Neural cell (in vitro differentiated cells): ENCODE measurements at regions not wholly inside any gene's neighbourhood (a gene's known extent, or its start where the extent isn't known, plus 50 kb on each side); places are given as distances from the start of the nearest gene placed in this dataset.

Source experiments
- H2AFZ ChIP-seq: fragments of 200-600, 300-800 bp; sonication (generic), shearing (Covaris generic); 2 replicates; pipeline ENCODE4 v1.6.0; 2014; ENCODE audit warnings: low read depth, mild to moderate bottlenecking, antibody characterized with exemption, low read length, moderate library complexity
- H3F3A ChIP-seq: fragments of 200-600 bp; shearing (Covaris generic); 2 replicates; pipeline ENCODE4 v1.6.1; 2016; ENCODE audit warnings: mild to moderate bottlenecking, moderate library complexity, mixed read lengths, antibody characterized with exemption, low read length; ENCODE audit not compliant: insufficient read depth, poor library complexity, severe bottlenecking
- H3K27ac ChIP-seq: fragments of 200-600, 300-800 bp; sonication (generic), shearing (Covaris generic); 2 replicates; pipeline ENCODE4 v1.5.1; 2014; ENCODE audit warnings: mild to moderate bottlenecking, low read length, moderate library complexity
- H3K27me3 ChIP-seq: fragments of 300-800, 200-600 bp; sonication (generic), shearing (Covaris generic); 2 replicates; pipeline ENCODE4 v1.6.0; 2014; ENCODE audit warnings: mild to moderate bottlenecking, low read depth, low read length, moderate library complexity; ENCODE audit not compliant: insufficient read depth
- H3K36me3 ChIP-seq: fragments of 300-800, 200-600 bp; sonication (generic), shearing (Covaris generic); 2 replicates; pipeline ENCODE4 v1.5.1; 2014; ENCODE audit warnings: mild to moderate bottlenecking, antibody characterized with exemption, low read length, moderate library complexity; ENCODE audit not compliant: insufficient read depth
- H3K4me2 ChIP-seq: fragments of 300-800, 200-600 bp; sonication (generic), shearing (Covaris generic); 2 replicates; pipeline ENCODE4 v1.6.0; 2014; ENCODE audit warnings: mild to moderate bottlenecking, low read length
- H3K4me3 ChIP-seq: fragments of 300-800, 200-600 bp; sonication (generic), shearing (Covaris generic); 2 replicates; pipeline ENCODE4 v1.5.1; 2014; ENCODE audit warnings: mild to moderate bottlenecking, low read length, moderate library complexity
- H3K79me2 ChIP-seq: fragments of 200-600 bp; shearing (Covaris generic); replicated peaks from 2 replicates; pipeline ENCODE4 v1.6.0; 2014; ENCODE audit warnings: mild to moderate bottlenecking, low read length, moderate library complexity; ENCODE audit not compliant: insufficient read depth
- H3K9ac ChIP-seq: fragments of 300-800, 200-600 bp; sonication (generic), shearing (Covaris generic); 2 replicates; pipeline ENCODE4 v1.6.1; 2016; ENCODE audit warnings: mild to moderate bottlenecking, low read length, mixed read lengths
- H3K9me2 ChIP-seq: fragments of 200-600 bp; shearing (Covaris generic); 2 replicates; pipeline ENCODE4 v1.6.1; 2016; ENCODE audit warnings: mild to moderate bottlenecking, low read length, mixed read lengths; ENCODE audit not compliant: insufficient read depth
- H3K9me3 ChIP-seq: fragments of 200-600, 300-800 bp; sonication (generic), shearing (Covaris generic); 2 replicates; pipeline ENCODE4 v1.6.1; 2016; ENCODE audit warnings: mild to moderate bottlenecking, mixed run types, low read length, moderate library complexity, mixed read lengths
- H4K20me1 ChIP-seq: fragments of 200-600 bp; shearing (Covaris generic); 2 replicates; pipeline ENCODE4 v1.6.1; 2016; ENCODE audit warnings: mild to moderate bottlenecking, mixed run types; ENCODE audit not compliant: insufficient read depth
- EP300 ChIP-seq: fragments of 450-650 bp; conservative IDR thresholded peaks from 2 replicates; pipeline ENCODE4 v1.6.1; 2014; ENCODE audit warnings: antibody characterized with exemption, mild to moderate bottlenecking, moderate library complexity; ENCODE audit not compliant: poor library complexity, severe bottlenecking
- EZH2 ChIP-seq: fragments of 200-600, 300-800 bp; shearing (Covaris generic), sonication (generic); IDR thresholded peaks from 2 replicates; pipeline ENCODE4 v1.6.1; 2014; ENCODE audit warnings: antibody characterized with exemption, low read length, borderline replicate concordance, mild to moderate bottlenecking; ENCODE audit not compliant: insufficient read depth, poor library complexity, severe bottlenecking
- MXI1 ChIP-seq: fragments of 450-650 bp; conservative IDR thresholded peaks from 2 replicates; pipeline ENCODE4 v1.6.1; 2014; ENCODE audit warnings: antibody characterized with exemption, mild to moderate bottlenecking; ENCODE audit not compliant: poor library complexity, severe bottlenecking
- POLR2AphosphoS5 ChIP-seq: IDR thresholded peaks from 2 replicates; pipeline ENCODE4 v1.6.1; 2012
- RAD21 ChIP-seq: fragments of 450-650 bp; conservative IDR thresholded peaks from 2 replicates; pipeline ENCODE4 v1.6.1; 2014; ENCODE audit warnings: antibody characterized with exemption, mild to moderate bottlenecking, moderate library complexity
- SMC3 ChIP-seq: fragments of 450-650 bp; conservative IDR thresholded peaks from 2 replicates; pipeline ENCODE4 v1.6.1; 2014; ENCODE audit warnings: antibody characterized with exemption, mild to moderate bottlenecking, moderate library complexity; ENCODE audit not compliant: poor library complexity
- TAF1 ChIP-seq: IDR thresholded peaks from 2 replicates; pipeline ENCODE4 v1.6.1; 2012; ENCODE audit warnings: low read depth
- TF ChIP-seq, protein P1 (sequence below): fragments of 450-650 bp; IDR thresholded peaks from 2 replicates; pipeline ENCODE4 v1.5.1; 2014; ENCODE audit warnings: antibody characterized with exemption, mild to moderate bottlenecking, moderate library complexity; ENCODE audit not compliant: poor library complexity, severe bottlenecking
- TF ChIP-seq, protein P2 (sequence below): IDR thresholded peaks from 2 replicates; pipeline ENCODE4 v1.6.1; 2012; ENCODE audit warnings: borderline replicate concordance

GRCh38 chr3:187805774-187806173 lies 60.5 kb upstream of the BCL6 start:
- H2AFZ ChIP-seq, result no peak overlapping the region
- H3K79me2 ChIP-seq, result no peaks in the 10 kb centered on the region

GRCh38 chr3:187807086-187807862 lies 62.0 kb upstream of the BCL6 start:
- Histone ChIP-seq H3K36me3 (no peaks in the 10 kb centered on the region), H3K9me2 (no peaks in the 10 kb centered on the region), H4K20me1 (no peaks in the 10 kb centered on the region), H3K9me3 (no peaks in the 10 kb centered on the region), H3K79me2 (no peaks in the 10 kb centered on the region), H3K27me3 (no peaks in the 10 kb centered on the region), H3F3A (no peaks in the 10 kb centered on the region), H3K4me2 (no peak overlapping the region), H2AFZ (no peak overlapping the region), H3K4me3 (no peak overlapping the region), H3K9ac (no peak overlapping the region), H3K27ac (no peak overlapping the region)
- TF ChIP-seq MXI1 (no peak), TAF1 (no peak), EZH2 (no peak), RAD21 (no peak), SMC3 (no peak), POLR2AphosphoS5 (no peak), EP300 (no peak)
- TF ChIP-seq, protein P1, sequence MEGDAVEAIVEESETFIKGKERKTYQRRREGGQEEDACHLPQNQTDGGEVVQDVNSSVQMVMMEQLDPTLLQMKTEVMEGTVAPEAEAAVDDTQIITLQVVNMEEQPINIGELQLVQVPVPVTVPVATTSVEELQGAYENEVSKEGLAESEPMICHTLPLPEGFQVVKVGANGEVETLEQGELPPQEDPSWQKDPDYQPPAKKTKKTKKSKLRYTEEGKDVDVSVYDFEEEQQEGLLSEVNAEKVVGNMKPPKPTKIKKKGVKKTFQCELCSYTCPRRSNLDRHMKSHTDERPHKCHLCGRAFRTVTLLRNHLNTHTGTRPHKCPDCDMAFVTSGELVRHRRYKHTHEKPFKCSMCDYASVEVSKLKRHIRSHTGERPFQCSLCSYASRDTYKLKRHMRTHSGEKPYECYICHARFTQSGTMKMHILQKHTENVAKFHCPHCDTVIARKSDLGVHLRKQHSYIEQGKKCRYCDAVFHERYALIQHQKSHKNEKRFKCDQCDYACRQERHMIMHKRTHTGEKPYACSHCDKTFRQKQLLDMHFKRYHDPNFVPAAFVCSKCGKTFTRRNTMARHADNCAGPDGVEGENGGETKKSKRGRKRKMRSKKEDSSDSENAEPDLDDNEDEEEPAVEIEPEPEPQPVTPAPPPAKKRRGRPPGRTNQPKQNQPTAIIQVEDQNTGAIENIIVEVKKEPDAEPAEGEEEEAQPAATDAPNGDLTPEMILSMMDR, result no peak
- TF ChIP-seq, protein P2, sequence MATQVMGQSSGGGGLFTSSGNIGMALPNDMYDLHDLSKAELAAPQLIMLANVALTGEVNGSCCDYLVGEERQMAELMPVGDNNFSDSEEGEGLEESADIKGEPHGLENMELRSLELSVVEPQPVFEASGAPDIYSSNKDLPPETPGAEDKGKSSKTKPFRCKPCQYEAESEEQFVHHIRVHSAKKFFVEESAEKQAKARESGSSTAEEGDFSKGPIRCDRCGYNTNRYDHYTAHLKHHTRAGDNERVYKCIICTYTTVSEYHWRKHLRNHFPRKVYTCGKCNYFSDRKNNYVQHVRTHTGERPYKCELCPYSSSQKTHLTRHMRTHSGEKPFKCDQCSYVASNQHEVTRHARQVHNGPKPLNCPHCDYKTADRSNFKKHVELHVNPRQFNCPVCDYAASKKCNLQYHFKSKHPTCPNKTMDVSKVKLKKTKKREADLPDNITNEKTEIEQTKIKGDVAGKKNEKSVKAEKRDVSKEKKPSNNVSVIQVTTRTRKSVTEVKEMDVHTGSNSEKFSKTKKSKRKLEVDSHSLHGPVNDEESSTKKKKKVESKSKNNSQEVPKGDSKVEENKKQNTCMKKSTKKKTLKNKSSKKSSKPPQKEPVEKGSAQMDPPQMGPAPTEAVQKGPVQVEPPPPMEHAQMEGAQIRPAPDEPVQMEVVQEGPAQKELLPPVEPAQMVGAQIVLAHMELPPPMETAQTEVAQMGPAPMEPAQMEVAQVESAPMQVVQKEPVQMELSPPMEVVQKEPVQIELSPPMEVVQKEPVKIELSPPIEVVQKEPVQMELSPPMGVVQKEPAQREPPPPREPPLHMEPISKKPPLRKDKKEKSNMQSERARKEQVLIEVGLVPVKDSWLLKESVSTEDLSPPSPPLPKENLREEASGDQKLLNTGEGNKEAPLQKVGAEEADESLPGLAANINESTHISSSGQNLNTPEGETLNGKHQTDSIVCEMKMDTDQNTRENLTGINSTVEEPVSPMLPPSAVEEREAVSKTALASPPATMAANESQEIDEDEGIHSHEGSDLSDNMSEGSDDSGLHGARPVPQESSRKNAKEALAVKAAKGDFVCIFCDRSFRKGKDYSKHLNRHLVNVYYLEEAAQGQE, result no peak

More at GRCh38 chr3:187805774-187806173, 60.5 kb upstream of the BCL6 start:
- no peaks in the 10 kb centered on the region for H3F3A ChIP-seq
- no peaks in the 10 kb centered on the region for H4K20me1 ChIP-seq
- no peaks in the 10 kb centered on the region for H3K27me3 ChIP-seq
- H3K4me2 ChIP-seq, result no peak overlapping the region
- H3K36me3 ChIP-seq, result no peaks in the 10 kb centered on the region
- H3K27ac ChIP-seq, result no peak overlapping the region
- no peak for TF ChIP-seq POLR2AphosphoS5
- no peaks in the 10 kb centered on the region for H3K9me3 ChIP-seq
- H3K9me2 ChIP-seq, result no peaks in the 10 kb centered on the region
- no peak overlapping the region for H3K4me3 ChIP-seq
- no peak overlapping the region for H3K9ac ChIP-seq
